K562 (cell line): ENCODE measurements at regions not wholly inside any gene's neighbourhood (a gene's known extent, or its start where the extent isn't known, plus 50 kb on each side); places are given as distances from the start of the nearest gene placed in this dataset.

Experiments used
- ATAC-seq: fragments of 200-7000 bp; cut with Tn5 transposase; 3 replicates; pipeline ENCODE4 v1.9.1; 2020; ENCODE audit warnings: moderate library complexity
- BruUV-seq: library from RNA; stranded (reverse); fragments of 400-500 nt; replicated peaks from 2 replicates; lab custom pipeline; 2021; lab: Mats Ljungman, UMichigan
- CTCF ChIA-PET: fragments of 300-600 bp; formaldehyde crosslinking; extraction: SDS; loops from one replicate; lab custom pipeline; 2021; ENCODE audit warnings: low intra/inter-chr PET ratio; lab: Yijun Ruan, JAX
- POLR2A ChIA-PET: fragments of 300-600, 350-650 bp; sonication (Branson Sonifier 250); formaldehyde crosslinking; extraction: SDS; loops from one replicate; lab custom pipeline; 2021; ENCODE audit warnings: antibody characterized with exemption, inconsistent platforms; lab: Yijun Ruan, JAX
- DNase-seq, 4 experiments: peaks; one replicate each; pipeline versions ENCODE4 v3.0.0 to v3.0.0-alpha.2; 2011 to 2018; ENCODE audit warnings: low spot score in 3 of 4, mixed read lengths in 3 of 4; ENCODE audit errors: extremely low read depth in 1 of 4
- FAIRE-seq: peaks from 2 replicates; lab custom pipeline; 2011; peaks lifted over from hg19 to GRCh38; lab: Jason Lieb, UNC
- H2AFZ ChIP-seq: 2 replicates; pipeline ENCODE4 v1.6.0; 2011; ENCODE audit warnings: low read depth, low read length, control low read depth, inconsistent platforms
- H3K27ac ChIP-seq: fragments of 200-600 bp; 3 replicates; pipeline ENCODE4 v1.8.0; 2011; ENCODE audit warnings: low read depth, mild to moderate bottlenecking, control low read depth, inconsistent platforms, low read length, moderate library complexity, mixed read lengths; ENCODE audit errors: extremely low read depth
- H3K27me3 ChIP-seq, 2 experiments: fragments of 300-600 bp in 1 of 2; 2 replicates in 1 of 2; 3 replicates in 1 of 2; pipeline versions ENCODE4 v1.6.0 to v1.8.0; 2011; ENCODE audit warnings: inconsistent platforms in 2 of 2, low read length in 2 of 2, mild to moderate bottlenecking in 1 of 2, mixed read lengths in 1 of 2, moderate library complexity in 1 of 2; ENCODE audit not compliant: control insufficient read depth in 2 of 2, insufficient read depth in 2 of 2
- H3K36me3 ChIP-seq: fragments of 300-600 bp; 3 replicates; pipeline ENCODE4 v1.8.0; 2011; ENCODE audit warnings: mild to moderate bottlenecking, low read length, inconsistent platforms; ENCODE audit not compliant: control insufficient read depth, insufficient read depth
- H3K4me1 ChIP-seq, 2 experiments: fragments of 200-600 bp in 1 of 2; replicated peaks in 1 of 2; 2 replicates in 1 of 2; 3 replicates in 1 of 2; pipeline versions ENCODE4 v1.5.1 to v1.8.0; 2011; ENCODE audit warnings: inconsistent platforms in 2 of 2, low read length in 2 of 2, mild to moderate bottlenecking in 1 of 2, mixed read lengths in 1 of 2, moderate library complexity in 1 of 2; ENCODE audit not compliant: control insufficient read depth in 2 of 2, insufficient read depth in 2 of 2
- H3K4me2 ChIP-seq: 2 replicates; pipeline ENCODE4 v1.6.1; 2011; ENCODE audit warnings: low read length, control low read depth, inconsistent platforms, mixed read lengths; ENCODE audit not compliant: insufficient read depth
- H3K4me3 ChIP-seq: fragments of 200-600 bp; sonication (generic), shearing (Covaris generic); 2 replicates; pipeline ENCODE4 v1.5.1; 2016; ENCODE audit warnings: control low read depth, inconsistent platforms
- H3K79me2 ChIP-seq: fragments of 200-600 bp; 3 replicates; pipeline ENCODE4 v1.8.0; 2011; ENCODE audit warnings: low read length, inconsistent platforms; ENCODE audit not compliant: control insufficient read depth, insufficient read depth
- H3K9ac ChIP-seq, 2 experiments: 2 replicates each; pipeline versions ENCODE4 v1.6.0 to v1.6.1; 2011; ENCODE audit warnings: low read depth in 2 of 2, low read length in 2 of 2, control low read depth in 1 of 2, inconsistent platforms in 1 of 2, mild to moderate bottlenecking in 1 of 2, mixed read lengths in 1 of 2; ENCODE audit not compliant: insufficient read depth in 1 of 2
- H3K9me1 ChIP-seq: one replicate; pipeline ENCODE4 v1.6.0; 2011; ENCODE audit warnings: inconsistent platforms, mild to moderate bottlenecking, low read length, moderate library complexity; ENCODE audit not compliant: control insufficient read depth, insufficient read depth
- H3K9me3 ChIP-seq: replicated peaks from 2 replicates; pipeline ENCODE4 v1.5.1; 2011; ENCODE audit warnings: low read depth, low read length, inconsistent platforms; ENCODE audit not compliant: control insufficient read depth, insufficient read depth
- H4K20me1 ChIP-seq: replicated peaks from 2 replicates; pipeline ENCODE4 v1.6.1; 2011; ENCODE audit warnings: low read length, inconsistent platforms, mixed read lengths; ENCODE audit not compliant: control insufficient read depth, insufficient read depth
- ELF2 ChIP-seq: fragments of 250-450 bp; sonication (Bioruptor Pico); IDR thresholded peaks from 2 replicates; pipeline ENCODE4 v1.5.0; 2021; ENCODE audit warnings: mild to moderate bottlenecking
- MEIS2 ChIP-seq: fragments of 450-650 bp; IDR thresholded peaks from 2 replicates; pipeline ENCODE4 v1.6.1; 2014; ENCODE audit warnings: mild to moderate bottlenecking; ENCODE audit not compliant: partially characterized antibody
- NFXL1 ChIP-seq: fragments of 450-650 bp; formaldehyde crosslinking; IDR thresholded peaks from 2 replicates; pipeline ENCODE4 v1.4.0; 2021; ENCODE audit warnings: mild to moderate bottlenecking
- SOX6 ChIP-seq: fragments of 450-650 bp; IDR thresholded peaks from 2 replicates; pipeline ENCODE4 v1.6.1; 2014; ENCODE audit warnings: mild to moderate bottlenecking
- SPI1 ChIP-seq: IDR thresholded peaks from 2 replicates; pipeline ENCODE4 v1.6.1; 2011; ENCODE audit warnings: low read depth, low read length, control low read depth, borderline replicate concordance
- XRCC5 ChIP-seq: fragments of 200-400 bp; formaldehyde crosslinking; IDR thresholded peaks from 2 replicates; pipeline ENCODE4 v1.6.1; 2017; ENCODE audit warnings: low read depth, mild to moderate bottlenecking, low read length
- ZNF24 ChIP-seq: fragments of 450-650 bp; IDR thresholded peaks from 2 replicates; pipeline ENCODE4 v1.6.1; 2016
- WGBS: fragments of 100-300 bp; shearing (Covaris generic); methylation state at CpG from one replicate; pipeline ENCODE4 v1.1.6; 2016; ENCODE audit warnings: low coverage, mixed read lengths; ENCODE audit not compliant: insufficient coverage; ENCODE audit errors: missing lambda C conversion rate; 5-methylcytosine and 5-hydroxymethylcytosine counted together
- in situ Hi-C: fragments of 300-500 bp; cut with MboI; formaldehyde crosslinking; loops from 4 replicates; pipeline ENCODE4 v1.15.0; 2018; ENCODE audit warnings: inconsistent platforms, mixed read lengths
- intact Hi-C: fragments of 100-400 bp; cut with micrococcal nuclease; formaldehyde crosslinking; loops from 2 replicates; pipeline ENCODE4 v1.14.2; 2022
- TF ChIP-seq, protein P1 (sequence below): sonication (generic); formaldehyde crosslinking; IDR thresholded peaks from 2 replicates; pipeline ENCODE4 v1.8.1; 2022; ENCODE audit warnings: missing genetic modification reagents
- TF ChIP-seq, protein P2 (sequence below): fragments of 450-650 bp; IDR thresholded peaks from 2 replicates; pipeline ENCODE4 v1.6.1; 2018; ENCODE audit warnings: mild to moderate bottlenecking, low read depth; ENCODE audit not compliant: partially characterized antibody
- TF ChIP-seq, protein P3 (sequence below), 2 experiments: IDR thresholded peaks in 1 of 2; conservative IDR thresholded peaks in 1 of 2; 2 replicates each; pipeline ENCODE4 v1.6.1; 2016; ENCODE audit warnings: low read depth in 2 of 2, mild to moderate bottlenecking in 1 of 2, missing compliant biosample characterization in 1 of 2, missing genetic modification characterization in 1 of 2, moderate library complexity in 1 of 2

DNA sequence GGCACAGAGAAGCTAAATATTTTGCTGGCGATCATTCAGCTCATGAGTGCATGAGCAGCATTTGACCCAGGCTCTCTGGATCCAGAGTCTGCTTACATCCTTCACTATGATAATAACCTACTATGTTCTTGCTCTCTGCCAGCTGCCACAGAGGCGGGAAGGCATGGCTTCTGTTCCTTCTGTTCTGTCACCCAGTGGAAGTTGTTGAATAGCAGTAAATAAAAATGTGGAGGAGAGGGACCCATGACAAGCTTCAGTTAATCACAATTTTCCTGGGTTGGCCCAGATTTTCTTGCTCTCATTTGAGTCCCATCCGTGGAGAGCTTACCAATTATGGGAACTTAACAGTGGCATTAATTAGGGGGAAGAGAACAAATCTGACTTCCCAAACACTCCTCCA is 250.1 kb upstream of the NOCT start (continued):
- TF ChIP-seq, protein P1, sequence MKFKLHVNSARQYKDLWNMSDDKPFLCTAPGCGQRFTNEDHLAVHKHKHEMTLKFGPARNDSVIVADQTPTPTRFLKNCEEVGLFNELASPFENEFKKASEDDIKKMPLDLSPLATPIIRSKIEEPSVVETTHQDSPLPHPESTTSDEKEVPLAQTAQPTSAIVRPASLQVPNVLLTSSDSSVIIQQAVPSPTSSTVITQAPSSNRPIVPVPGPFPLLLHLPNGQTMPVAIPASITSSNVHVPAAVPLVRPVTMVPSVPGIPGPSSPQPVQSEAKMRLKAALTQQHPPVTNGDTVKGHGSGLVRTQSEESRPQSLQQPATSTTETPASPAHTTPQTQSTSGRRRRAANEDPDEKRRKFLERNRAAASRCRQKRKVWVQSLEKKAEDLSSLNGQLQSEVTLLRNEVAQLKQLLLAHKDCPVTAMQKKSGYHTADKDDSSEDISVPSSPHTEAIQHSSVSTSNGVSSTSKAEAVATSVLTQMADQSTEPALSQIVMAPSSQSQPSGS (CRISPR knock-in tag): no peak
- TF ChIP-seq, protein P2, sequence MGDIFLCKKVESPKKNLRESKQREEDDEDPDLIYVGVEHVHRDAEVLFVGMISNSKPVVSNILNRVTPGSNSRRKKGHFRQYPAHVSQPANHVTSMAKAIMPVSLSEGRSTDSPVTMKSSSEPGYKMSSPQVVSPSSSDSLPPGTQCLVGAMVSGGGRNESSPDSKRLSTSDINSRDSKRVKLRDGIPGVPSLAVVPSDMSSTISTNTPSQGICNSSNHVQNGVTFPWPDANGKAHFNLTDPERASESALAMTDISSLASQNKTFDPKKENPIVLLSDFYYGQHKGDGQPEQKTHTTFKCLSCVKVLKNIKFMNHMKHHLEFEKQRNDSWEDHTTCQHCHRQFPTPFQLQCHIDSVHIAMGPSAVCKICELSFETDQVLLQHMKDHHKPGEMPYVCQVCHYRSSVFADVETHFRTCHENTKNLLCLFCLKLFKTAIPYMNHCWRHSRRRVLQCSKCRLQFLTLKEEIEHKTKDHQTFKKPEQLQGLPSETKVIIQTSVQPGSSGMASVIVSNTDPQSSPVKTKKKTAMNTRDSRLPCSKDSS: no peak
- TF ChIP-seq SOX6 (no peak), ZNF24 (no peak), NFXL1 (CRISPR knock-in tag) (no peak)

DNA sequence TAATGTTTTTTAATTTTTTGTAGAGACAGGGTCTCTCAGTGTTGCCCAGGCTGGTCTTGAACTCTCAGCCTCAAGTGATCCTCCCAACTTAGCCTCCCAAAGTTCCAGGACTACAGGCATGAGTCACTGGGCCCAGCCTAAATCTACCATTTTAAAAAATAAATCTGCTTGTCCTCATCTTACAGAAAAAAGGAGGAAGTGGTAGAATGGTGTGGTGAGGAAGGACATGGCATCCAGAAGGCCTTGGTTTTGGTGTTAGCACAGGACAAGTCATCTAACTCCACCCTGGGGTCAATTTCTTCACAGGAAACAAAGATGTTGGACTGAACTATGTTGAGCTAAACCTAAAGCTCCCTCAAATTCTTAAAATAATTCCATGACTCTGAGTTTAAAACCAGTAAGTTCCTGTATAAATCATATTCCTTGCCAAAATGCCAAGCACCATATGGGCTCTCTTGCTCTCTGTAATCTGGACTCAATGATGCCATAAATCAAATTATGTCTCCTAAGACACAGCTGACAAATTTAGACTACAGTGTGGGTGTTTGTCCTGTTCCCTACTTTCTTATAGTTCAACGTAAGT is 253.9 kb upstream of the NOCT start:
- ChIA-PET POLR2A (no interaction called here), CTCF (no interaction called here)
- FAIRE-seq (no peak), ATAC-seq (no peak), DNase-seq (no peak)
- TF ChIP-seq XRCC5 (no peak), ELF2 (CRISPR knock-in tag) (no peak), SPI1 (peak; percentile 66; the same call in 1 of the 2 replicates), MEIS2 (peak; percentile 39)
- TF ChIP-seq, protein P3, sequence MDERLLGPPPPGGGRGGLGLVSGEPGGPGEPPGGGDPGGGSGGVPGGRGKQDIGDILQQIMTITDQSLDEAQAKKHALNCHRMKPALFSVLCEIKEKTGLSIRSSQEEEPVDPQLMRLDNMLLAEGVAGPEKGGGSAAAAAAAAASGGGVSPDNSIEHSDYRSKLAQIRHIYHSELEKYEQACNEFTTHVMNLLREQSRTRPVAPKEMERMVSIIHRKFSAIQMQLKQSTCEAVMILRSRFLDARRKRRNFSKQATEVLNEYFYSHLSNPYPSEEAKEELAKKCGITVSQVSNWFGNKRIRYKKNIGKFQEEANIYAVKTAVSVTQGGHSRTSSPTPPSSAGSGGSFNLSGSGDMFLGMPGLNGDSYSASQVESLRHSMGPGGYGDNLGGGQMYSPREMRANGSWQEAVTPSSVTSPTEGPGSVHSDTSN (CRISPR knock-in tag; IDR thresholded peaks at IDR 0.05; ENCODE audit: low read depth): no peak
- TF ChIP-seq, protein P3 (tag; conservative IDR thresholded peaks at IDR 0.05; ENCODE audit: low read depth): peak; percentile 34
- Histone ChIP-seq H3K9ac (no peak overlapping the region), H3K27ac (no peak overlapping the region), H3K9me1 (no peaks in the 10 kb centered on the region), H3K9me3 (no peaks in the 10 kb centered on the region), H2AFZ (no peak overlapping the region), H3K27me3 (no peaks in the 10 kb centered on the region), H3K4me3 (no peak overlapping the region), H4K20me1 (no peaks in the 10 kb centered on the region), H3K36me3 (no peaks in the 10 kb centered on the region), H3K4me2 (no peak overlapping the region), H3K79me2 (no peaks in the 10 kb centered on the region), H3K4me1 (no peaks in the 10 kb centered on the region; a peak in 1 of 5 replicates)
- in situ Hi-C loops (no loop called here), intact Hi-C loops (no loop called here)
- BruUV-seq: no TSS peak
- WGBS: 87% methylated on average over 1 of the region's 1 CpG
